ENCODE measurements at regions not wholly inside any gene's neighbourhood (a gene's known extent, or its start where the extent isn't known, plus 50 kb on each side); places are given as distances from the start of the nearest gene placed in this dataset.

- TF ChIP-seq CTCF (IDR thresholded peaks at IDR 0.05), result no peak
- no peak for TF ChIP-seq POLR2A (IDR thresholded peaks at IDR 0.05)
These were observed 208.1 kb upstream of the ADGRL3 start for GRCh38 chr4:60992037-60992436.
